Testis (tissue), 2 donors: ENCODE measurements at regions not wholly inside any gene's neighbourhood (a gene's known extent, or its start where the extent isn't known, plus 50 kb on each side); places are given as distances from the start of the nearest gene placed in this dataset.

Experiments
- POLR2A ChIP-seq: fragments of 450-650 bp; IDR thresholded peaks from one replicate; pipeline ENCODE4 v1.6.1; 2017; ENCODE audit warnings: antibody characterized with exemption, mild to moderate bottlenecking, moderate library complexity
- TF ChIP-seq, protein P1 (sequence below), 3 experiments: fragments of 450-650 bp in 2 of 3; fragments of 200-600 bp in 1 of 3; sonication (generic) in 1 of 3; IDR thresholded peaks; one replicate each; pipeline ENCODE4 v1.5.1; 2016 to 2019; ENCODE audit warnings: antibody characterized with exemption in 3 of 3, mild to moderate bottlenecking in 2 of 3, moderate library complexity in 1 of 3

DNA sequence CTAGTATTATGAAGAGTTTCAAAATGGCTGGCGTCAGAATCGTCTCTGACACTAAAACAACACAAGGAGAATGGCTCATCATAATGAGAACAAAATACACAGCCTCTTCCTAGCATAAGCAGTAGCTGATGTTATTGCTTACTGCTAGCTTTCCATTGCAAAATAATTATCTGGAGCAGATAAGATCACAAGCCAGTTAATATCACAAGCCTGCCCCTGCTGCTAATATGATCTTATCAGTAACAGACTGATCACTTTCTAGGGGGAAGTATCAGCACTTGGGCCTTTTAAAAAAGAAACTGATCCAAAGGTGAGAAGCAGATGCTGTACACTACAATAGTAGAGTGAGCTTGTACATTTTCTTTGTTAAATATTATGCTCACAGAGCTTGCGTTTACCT lies 554.8 kb upstream of the PABPC4L start:
- TF ChIP-seq, protein P1, sequence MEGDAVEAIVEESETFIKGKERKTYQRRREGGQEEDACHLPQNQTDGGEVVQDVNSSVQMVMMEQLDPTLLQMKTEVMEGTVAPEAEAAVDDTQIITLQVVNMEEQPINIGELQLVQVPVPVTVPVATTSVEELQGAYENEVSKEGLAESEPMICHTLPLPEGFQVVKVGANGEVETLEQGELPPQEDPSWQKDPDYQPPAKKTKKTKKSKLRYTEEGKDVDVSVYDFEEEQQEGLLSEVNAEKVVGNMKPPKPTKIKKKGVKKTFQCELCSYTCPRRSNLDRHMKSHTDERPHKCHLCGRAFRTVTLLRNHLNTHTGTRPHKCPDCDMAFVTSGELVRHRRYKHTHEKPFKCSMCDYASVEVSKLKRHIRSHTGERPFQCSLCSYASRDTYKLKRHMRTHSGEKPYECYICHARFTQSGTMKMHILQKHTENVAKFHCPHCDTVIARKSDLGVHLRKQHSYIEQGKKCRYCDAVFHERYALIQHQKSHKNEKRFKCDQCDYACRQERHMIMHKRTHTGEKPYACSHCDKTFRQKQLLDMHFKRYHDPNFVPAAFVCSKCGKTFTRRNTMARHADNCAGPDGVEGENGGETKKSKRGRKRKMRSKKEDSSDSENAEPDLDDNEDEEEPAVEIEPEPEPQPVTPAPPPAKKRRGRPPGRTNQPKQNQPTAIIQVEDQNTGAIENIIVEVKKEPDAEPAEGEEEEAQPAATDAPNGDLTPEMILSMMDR (IDR thresholded peaks at IDR 0.05) = no peak
- TF ChIP-seq POLR2A = no peak
